ENCODE measurements at regions not wholly inside any gene's neighbourhood (a gene's known extent, or its start where the extent isn't known, plus 50 kb on each side); places are given as distances from the start of the nearest gene placed in this dataset.

DNA sequence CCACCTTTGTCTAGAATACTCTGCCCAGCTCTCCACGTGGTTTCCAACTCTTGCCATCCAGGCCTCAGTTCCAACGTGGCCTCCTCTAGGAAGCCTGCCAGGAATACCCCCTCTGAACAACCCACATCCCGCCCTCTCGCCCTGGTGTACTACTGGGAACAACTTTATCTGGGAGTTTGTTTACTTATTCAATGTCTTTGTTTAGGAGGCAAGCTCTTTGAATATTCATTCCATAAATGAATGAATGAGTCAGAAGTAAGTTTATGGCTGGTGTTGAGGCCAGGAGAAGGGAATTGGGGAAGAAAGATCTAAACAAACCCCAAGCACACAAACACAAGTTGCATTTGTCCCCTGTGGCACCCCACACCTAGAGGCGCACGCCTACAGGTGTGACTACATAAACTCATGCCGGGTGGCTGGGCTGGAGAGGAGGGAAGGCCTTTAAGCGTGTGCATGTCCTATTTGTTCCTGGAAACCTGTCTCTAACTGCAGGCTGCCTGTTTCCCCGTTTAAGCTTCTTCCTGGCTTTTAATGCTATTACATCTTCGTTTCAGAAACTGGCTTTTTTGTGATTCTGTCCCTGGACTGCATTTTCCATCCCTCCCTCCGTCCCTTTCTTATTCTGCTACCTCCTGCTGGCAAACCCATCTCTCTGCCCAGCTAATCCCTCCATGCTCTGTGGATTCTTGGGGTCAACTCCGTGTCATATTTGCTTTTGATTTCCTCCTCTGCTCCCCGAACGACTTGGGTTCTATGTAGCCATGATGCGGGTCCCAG is 57.9 kb downstream of the FZD10 start:
- H3K9me3 ChIP-seq (ENCODE audit: insufficient read depth in 2 of 2, low read depth in 1 of 2, low read length in 1 of 2) = no peaks in the 10 kb centered on the region; a peak in 2 of 4 replicates
- no peak overlapping the region for H3K14ac ChIP-seq (ENCODE audit: insufficient read length)
- H2BK15ac ChIP-seq (ENCODE audit: low read length) = no peak overlapping the region
- no peaks in the 10 kb centered on the region for H3K79me2 ChIP-seq (ENCODE audit: control insufficient read depth in 1 of 2, insufficient read depth in 2 of 2, low read length in 2 of 2)
- no peak overlapping the region for H3K9ac ChIP-seq (replicated peaks in 1 of 4; ENCODE audit: extremely low read depth in 1 of 4, low read depth in 3 of 4, low read length in 3 of 4)
- peak overlapping the region; percentile 26; the same call in 1 of the 2 replicates for H2AK5ac ChIP-seq (ENCODE audit: low read depth, low read length)
- no peak overlapping the region for H2BK120ac ChIP-seq (replicated peaks; ENCODE audit: low read depth, low read length)
- no peak overlapping the region; the same call in 1 of the 2 replicates for H3K18ac ChIP-seq (ENCODE audit: extremely low read depth, low read length)
- no peak for DNase-seq (ENCODE audit: low read depth in 1 of 2, low spot score in 2 of 2)
- POLR2A ChIA-PET (ENCODE audit: partially characterized antibody) = no interaction called here
- TF ChIP-seq POLR2AphosphoS5 (IDR thresholded peaks at IDR 0.05; ENCODE audit: low read depth, low read length) (no peak), POU5F1 (IDR thresholded peaks at IDR 0.05; ENCODE audit: low read depth, low read length) (0 out of 2 replicates have a peak, but pooled peaks have one; percentile 9), RXRA (IDR thresholded peaks at IDR 0.05; ENCODE audit: insufficient read depth, low read depth, low read length) (peak; percentile 78; the same call in 1 of the 2 replicates), HDAC2 (IDR thresholded peaks at IDR 0.05; ENCODE audit: borderline replicate concordance in 1 of 2, low read depth in 2 of 2, low read length in 2 of 2) (0 out of 4 replicates have a peak, but pooled peaks of 1 of the 2 experiments have one; percentile 52)
- peaks cover 2 to 13% (median 8%) of the 10 kb centered on the region in 4 experiments for H3K4me1 ChIP-seq (replicated peaks in 1 of 4; ENCODE audit: control insufficient read depth in 3 of 4, insufficient read depth in 4 of 4, low read length in 3 of 4)
- no peak overlapping the region for H4K91ac ChIP-seq (replicated peaks; ENCODE audit: insufficient read length, low read length)
- no peak overlapping the region for H4K8ac ChIP-seq (ENCODE audit: extremely low read depth, insufficient read depth, low read length)
- WGBS, 2 experiments (ENCODE audit: extremely low coverage in 1 of 2, insufficient coverage in 1 of 2, insufficient read length in 1 of 2, insufficient replicate concordance in 2 of 2, low coverage in 1 of 2, low lambda C conversion rate in 2 of 2, missing lambda C conversion rate in 1 of 2) = 12% methylated on average over 15 of the region's 15 CpGs; no CpG with 5 or more reads in 1 of the 2 experiments
- H3K27ac ChIP-seq (ENCODE audit: low read depth, low read length) = no peak overlapping the region
- H3K79me1 ChIP-seq (ENCODE audit: low read depth, low read length) = no peaks in the 10 kb centered on the region
- no peak overlapping the region for H3K56ac ChIP-seq (replicated peaks; ENCODE audit: insufficient read length, low read depth, low read length)
- FAIRE-seq = no peak
- H4K5ac ChIP-seq (ENCODE audit: insufficient read length, low read depth, low read length) = no peak overlapping the region
- CTCF ChIA-PET (ENCODE audit: partially characterized antibody) = interaction anchor here (0.9 to 1.8 kb wide), 9 partner anchors 27 to 189 kb away, joined by 3 to 6 read pairs (median 4); no protein-coding TSS in a partner anchor
- peak overlapping the region in 2 of 4 experiments; percentile 9 to 39; a peak in 3 of 8 replicates for H3K4me3 ChIP-seq (ENCODE audit: extremely low read depth in 1 of 4, insufficient read depth in 2 of 4, low read depth in 3 of 4, low read length in 4 of 4)
- H3K36me3 ChIP-seq (ENCODE audit: control insufficient read depth in 2 of 4, insufficient read depth in 4 of 4, low read length in 3 of 4) = no peaks in the 10 kb centered on the region
- no peak overlapping the region for H2AFZ ChIP-seq (ENCODE audit: low read length)
- peaks cover 0 to 10% of the 10 kb centered on the region in 2 experiments for H4K20me1 ChIP-seq (replicated peaks in 1 of 2; ENCODE audit: control insufficient read depth in 1 of 2, insufficient read depth in 2 of 2, low read length in 2 of 2)
- peak overlapping the region; percentile 41 to 45; a peak in 3 of 4 replicates for H3K4me2 ChIP-seq (ENCODE audit: insufficient read depth in 1 of 2, low read depth in 2 of 2, low read length in 2 of 2)
- peaks cover 8% of the 10 kb centered on the region for H3K23me2 ChIP-seq (ENCODE audit: low read depth, low read length)
- peaks cover 23 to 89% (median 63%) of the 10 kb centered on the region in 4 experiments for H3K27me3 ChIP-seq (replicated peaks in 1 of 4; ENCODE audit: control insufficient read depth in 3 of 4, extremely low read depth in 1 of 4, insufficient read depth in 3 of 4, low read length in 3 of 4)
- H3K23ac ChIP-seq (ENCODE audit: insufficient read length) = no peak overlapping the region
- no peak overlapping the region for H2BK5ac ChIP-seq (ENCODE audit: low read depth, low read length)
- H2BK20ac ChIP-seq (ENCODE audit: low read length) = no peak overlapping the region
- no peak overlapping the region for H3K4ac ChIP-seq (replicated peaks; ENCODE audit: insufficient read length, low read depth, low read length)
- no peak overlapping the region; the same call in 1 of the 2 replicates for H2BK12ac ChIP-seq (ENCODE audit: low read depth, low read length)

Measured in H1 (cell line).